GM19239 (cell line): ENCODE measurements at regions not wholly inside any gene's neighbourhood (a gene's known extent, or its start where the extent isn't known, plus 50 kb on each side); places are given as distances from the start of the nearest gene placed in this dataset.

Experiments
- DNase-seq: peaks from one replicate; pipeline ENCODE4 v3.0.0; 2011; ENCODE audit warnings: low spot score; ENCODE audit not compliant: insufficient read length
- FAIRE-seq: peaks from 2 replicates; lab custom pipeline; 2011; peaks lifted over from hg19 to GRCh38; lab: Jason Lieb, UNC

DNA sequence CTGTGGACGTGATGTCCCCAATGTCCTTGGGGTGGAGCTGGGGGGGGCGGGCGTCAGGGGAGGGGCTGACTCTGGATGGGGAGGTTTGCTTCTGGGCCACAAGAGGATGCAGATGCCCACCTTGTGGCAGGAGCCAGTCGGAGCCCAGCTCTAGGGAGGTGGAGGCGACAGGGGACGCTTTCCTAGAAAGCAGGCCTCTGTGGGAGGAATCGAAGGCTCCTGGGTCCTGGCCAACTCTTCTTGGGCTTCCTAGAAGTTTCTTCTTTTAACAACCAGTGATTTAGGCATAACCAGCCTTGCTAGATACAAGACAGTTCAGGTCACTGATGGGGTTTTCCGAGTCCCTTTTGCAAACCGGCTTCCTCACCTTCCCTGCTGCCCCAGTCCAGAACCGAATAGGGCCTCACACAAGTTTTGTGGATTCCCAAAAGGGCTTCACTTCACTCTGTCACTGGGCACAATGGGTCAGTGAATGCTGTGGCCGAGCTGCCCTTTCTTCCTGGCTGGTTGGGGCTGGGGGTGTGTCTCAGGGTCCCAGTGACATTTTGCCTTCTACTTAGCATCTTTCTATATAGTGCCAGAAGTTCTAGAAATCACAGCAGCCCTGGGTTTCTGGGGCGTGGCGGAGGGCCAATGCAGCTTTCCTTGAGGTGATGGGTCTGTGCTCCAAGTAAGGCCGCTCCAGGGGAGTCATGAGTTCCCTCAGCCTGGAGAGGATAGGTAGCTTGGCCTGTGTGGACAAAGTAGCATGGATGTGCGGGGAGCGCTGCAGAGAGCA, 78.4 kb upstream of the FOXP4 start:
- FAIRE-seq (no peak), DNase-seq (no peak)

DNA sequence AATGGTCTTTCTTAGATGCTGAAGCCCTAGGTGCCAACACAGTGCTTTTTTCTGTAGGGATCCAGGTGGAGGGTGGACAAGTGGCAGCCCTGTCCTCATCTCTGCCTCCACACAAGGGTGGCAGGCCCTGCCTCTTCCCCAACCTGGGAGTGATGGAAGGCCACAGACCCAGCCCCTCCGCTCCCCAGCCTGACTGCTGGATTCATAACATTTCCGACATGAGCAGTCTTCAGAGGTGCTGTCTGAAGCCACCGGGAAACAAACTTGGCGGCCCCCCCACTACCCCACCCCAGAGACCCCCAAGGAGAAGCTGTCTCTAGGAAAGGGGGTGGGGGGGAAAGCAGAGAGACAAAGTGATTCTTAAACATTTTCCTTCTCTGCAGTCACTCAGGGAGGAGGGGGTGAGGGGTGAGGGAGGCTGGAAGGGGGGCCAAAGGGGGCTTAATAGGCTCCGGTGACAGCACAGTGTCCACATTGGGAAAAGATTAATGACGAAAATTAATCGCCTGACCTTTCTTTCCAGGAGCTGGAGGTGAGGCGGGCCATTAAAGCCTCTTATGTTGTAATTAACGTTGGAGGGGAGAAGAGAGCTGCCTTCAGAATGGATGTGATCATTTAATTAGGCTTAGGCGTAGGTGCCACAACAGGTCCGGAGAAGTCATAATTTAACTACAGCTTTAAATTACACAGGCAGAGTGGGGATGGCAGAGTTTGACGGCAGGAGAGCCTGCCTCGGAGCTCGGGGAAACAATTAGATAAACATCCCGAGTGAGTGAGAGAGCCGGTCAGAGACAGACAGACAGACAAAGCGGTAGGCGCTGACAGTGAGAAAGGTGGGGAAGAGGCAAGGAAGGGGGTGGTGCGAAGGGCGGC, 76.8 kb upstream of the FOXP4 start:
- DNase-seq (no peak), FAIRE-seq (no peak)

DNA sequence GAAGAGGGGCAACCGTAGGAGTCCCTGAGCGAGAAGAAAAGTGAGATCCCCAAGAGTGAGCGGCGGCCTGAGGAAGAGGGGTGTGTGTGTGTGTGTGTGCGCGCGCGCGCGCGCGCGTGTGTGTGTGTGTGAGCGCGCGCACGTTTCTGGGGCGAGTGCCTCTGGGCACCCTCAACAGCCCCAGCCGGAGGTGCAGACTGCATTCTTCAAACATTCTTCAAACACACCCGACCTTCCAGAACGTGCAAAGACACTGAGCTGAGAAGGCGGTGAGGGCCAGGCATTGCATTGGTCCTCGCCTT, 76.2 kb upstream of the FOXP4 start:
- no peak for DNase-seq
- FAIRE-seq: no peak

DNA sequence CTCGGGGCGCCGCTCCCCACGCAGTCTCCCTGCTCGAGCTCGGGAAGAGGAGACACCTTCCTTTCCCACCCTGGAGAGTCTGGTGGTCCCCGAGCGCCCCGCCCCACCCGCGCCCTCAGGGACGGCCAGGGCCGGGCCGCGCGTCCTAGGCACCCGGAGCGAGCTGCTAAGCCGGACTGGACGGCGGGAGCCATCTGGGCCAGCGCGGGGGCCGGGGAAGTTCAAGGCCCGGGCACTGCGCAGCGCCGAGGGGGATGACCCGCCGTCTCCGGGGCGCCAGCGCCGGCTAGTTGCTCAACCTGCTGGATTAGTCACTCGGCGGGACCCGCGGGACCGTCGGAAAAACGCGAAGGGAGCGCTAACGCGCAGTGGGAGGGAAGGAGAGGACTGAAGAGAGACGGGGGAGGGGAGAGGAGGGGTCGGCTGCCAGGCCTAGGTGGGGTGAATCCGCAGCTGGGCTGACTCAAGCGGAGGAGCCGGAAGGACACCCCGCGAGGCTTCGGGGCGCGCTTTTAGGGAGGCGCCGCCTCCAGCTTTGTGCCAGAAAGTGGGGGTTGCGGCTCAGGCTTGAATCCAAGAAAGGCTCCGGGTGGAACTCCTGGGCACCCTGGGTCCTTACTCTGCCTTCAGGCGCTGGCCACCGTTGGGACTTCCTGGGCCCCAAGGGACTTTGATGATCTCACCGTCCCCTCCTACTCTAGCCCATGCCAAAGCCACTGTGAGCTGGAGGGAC, 75.7 kb upstream of the FOXP4 start:
- FAIRE-seq (no peak), DNase-seq (no peak)

DNA sequence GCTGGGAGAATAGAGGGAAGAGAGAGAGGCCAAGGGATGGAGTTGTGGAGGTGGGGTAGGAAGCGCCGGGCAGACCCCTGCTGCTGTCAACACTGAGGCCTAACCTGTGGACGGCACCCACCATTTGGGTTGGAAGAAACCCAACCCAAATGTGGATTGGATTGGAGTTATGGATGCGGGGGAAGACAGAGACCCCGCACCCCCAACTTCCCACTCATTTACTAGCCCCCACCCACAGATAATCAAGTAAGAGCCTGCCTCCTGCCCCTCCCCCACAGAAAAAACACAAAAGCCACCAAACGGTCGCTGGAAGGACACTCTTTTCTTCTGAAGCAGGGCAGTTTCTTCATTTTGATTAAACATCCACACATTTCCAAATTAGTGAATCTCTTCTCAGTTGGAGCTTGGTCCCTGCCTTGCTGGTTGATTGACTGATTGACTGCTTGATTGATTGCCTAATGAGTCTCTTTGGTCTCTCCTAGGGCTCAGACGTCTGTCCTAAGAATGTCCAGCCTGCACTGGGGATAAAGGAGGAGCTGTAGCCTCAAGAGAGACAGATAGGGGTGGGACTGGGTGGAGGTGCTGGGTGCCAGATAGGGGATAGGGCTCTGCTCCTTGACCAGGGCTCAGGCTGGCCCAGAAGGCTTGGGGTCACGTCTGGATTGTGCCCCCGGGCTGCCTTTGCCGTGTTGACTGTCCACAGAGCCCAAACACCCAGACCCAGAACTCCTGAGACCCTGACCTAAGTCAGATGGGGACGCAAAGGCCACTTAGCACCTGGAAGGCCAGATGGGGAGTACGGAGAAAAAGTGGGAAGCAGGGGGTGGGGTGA, 74.9 kb upstream of the FOXP4 start:
- DNase-seq (no peak), FAIRE-seq (no peak)

DNA sequence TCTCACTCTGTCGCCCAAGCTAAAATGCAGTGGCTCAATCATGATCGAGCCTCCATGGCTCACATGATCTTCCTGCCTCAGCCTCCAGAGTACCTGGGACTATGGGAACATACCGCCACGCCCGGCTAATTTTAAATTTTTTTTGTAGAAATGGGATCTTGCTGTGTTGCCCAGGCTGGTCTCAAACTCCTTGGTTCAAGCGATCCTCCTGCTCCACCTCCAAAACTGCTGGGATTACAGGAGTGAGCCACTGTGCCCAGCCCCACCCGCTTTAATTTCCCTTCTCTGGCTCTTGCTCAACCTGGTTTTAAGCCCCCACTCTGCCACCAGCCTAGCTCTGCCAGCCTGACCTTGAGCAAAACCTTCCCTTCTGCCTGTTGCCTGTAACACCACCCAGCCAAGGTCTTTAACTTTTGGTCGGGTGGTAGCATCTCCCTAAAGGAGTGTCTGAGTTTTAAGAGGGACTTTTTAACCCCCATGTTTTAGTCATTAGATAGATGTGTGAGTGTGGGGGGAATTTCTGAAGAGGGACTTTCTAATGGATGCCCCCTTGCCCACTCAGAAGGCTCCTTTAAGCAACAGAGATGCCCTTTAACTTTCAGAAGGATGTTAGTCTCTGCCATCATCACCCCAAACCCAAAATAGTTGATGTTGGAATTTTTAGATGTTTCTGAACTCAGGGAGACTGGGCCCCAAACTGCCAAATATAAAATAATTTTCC, 71.8 kb upstream of the FOXP4 start:
- DNase-seq (no peak), FAIRE-seq (no peak)

DNA sequence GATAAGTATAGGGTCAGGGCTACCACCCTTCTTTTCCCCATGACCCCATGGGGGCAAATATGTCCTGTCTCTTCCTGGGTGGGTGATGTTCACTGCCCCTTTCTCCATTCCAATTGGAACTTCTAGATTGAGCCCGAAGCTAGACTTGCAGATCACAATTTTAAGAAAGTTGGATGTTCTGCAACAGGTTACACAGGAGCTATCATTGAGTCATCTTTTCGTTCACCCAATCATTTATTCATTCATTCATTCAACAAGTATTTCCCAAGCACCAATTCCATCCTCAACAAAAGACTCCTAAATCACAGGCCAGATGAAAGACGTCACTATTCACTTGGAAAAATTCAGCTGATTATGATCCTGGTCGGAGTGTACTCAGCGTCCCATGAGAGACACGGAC, 71.0 kb upstream of the FOXP4 start:
- FAIRE-seq: no peak
- DNase-seq: no peak

DNA sequence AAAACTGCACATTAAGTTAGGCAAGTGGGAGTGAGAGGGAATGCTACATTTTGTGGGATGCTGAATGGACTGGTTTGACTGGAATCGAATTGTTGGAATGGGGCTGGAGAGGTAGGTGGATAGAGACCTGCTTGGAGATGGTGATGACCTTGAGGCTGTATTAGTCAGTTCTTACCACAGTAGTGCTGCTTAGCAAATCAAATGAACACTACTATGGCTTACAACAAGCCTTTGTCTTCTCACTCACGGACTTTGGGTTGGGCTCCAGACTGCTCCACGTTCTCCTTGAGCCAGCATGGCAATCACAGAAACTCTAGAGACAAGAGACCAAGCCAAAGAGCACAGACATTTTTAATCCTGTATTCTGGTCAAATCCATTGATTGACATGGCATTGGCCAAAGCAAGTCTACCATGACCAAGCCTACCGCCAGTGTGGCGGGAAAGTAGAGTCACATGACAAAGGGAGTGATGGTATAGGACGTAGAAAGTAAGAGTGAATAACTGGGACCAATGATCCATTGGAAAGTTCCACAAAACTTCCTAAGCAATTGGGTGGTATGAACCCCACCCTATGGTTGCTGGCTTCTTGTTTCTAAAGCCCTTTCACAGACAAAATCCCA, 70.3 kb upstream of the FOXP4 start:
- FAIRE-seq: no peak
- no peak for DNase-seq

DNA sequence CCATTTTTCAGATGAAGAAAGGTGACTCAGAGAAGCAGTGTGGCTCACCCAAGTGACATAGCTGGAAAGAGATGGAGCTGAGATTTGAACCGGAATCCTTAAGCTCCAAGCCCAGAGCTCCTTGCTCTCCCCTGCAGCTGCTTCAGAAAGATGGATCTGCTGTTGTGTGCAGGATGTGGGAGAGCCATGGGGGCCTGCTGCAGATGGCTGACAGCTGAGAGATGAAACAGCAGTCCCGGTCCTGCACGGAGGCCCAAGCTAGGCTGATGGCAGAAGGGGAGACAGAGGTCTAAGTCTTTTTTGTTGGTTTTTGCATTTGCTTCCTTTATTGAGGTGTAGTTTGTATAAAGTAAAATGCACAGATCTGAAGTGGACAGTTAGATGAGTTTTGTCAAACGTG, 69.8 kb upstream of the FOXP4 start:
- no peak for FAIRE-seq
- no peak for DNase-seq

DNA sequence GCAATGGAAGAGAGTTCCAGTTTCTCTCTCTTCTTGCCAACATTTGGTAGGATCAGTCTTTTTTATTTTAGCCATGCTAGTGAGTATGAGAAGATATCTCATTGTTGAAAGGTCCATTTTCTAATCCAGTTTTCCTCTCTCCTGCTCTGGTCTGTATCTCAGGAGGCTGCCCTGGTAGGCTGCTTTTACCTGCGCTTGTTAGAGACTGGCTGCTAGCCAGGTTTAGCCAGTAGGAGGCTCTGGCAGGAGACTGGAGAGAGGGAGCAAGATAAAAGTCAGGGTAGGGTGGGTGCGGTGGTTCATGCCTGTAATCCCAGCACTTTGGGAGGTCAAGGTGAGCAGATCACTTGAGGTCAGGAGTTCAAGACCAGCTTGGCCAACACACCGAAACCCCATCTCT, 68.6 kb upstream of the FOXP4 start:
- no peak for DNase-seq
- no peak for FAIRE-seq

DNA sequence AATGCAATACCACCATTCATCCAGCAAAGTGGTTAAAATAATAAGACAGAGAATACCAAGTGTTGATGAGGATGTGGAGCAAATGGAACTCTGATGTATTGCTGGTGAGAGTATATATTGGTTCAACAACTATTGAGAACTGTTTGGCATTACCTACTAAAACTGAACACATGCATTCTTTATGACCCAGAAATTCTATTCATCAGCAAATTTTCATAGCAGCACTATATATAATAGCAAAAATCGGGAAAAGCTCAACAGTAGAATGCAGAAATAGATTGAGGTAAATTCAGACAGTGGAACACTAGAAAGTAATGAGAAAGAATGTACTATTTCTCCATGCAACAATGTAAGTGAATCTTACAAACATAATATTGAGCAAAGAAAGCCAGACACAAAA, 62.2 kb upstream of the FOXP4 start:
- FAIRE-seq: no peak
- DNase-seq: no peak

DNA sequence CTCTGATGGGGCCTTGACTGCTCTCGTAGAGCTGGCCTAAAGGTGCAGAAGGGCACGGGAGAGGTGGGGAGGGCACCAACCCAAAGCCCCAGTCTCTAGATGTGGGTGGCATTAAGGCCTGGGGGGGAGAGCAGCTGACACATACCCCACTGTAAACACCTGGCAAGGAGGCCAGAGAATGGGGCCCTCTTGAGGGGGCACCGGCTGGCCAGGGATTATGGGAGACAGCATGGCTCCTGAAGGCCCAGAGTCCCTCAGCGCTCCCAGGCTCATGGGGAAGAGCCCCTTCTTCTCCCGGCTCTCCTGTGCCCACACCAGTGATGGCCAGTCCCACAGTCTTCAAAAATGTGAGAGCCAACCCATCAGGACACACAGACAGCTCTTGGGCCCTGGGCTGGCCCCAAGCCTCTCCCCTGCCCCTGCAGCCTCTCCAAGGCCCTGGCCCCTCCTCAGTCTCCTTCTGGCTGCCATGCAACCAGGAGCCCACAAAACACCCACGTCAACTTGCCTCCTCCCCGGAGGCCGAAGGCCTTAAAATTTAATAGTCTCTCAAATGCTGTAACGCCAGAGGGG, 58.2 kb upstream of the FOXP4 start:
- DNase-seq (no peak), FAIRE-seq (no peak)

DNA sequence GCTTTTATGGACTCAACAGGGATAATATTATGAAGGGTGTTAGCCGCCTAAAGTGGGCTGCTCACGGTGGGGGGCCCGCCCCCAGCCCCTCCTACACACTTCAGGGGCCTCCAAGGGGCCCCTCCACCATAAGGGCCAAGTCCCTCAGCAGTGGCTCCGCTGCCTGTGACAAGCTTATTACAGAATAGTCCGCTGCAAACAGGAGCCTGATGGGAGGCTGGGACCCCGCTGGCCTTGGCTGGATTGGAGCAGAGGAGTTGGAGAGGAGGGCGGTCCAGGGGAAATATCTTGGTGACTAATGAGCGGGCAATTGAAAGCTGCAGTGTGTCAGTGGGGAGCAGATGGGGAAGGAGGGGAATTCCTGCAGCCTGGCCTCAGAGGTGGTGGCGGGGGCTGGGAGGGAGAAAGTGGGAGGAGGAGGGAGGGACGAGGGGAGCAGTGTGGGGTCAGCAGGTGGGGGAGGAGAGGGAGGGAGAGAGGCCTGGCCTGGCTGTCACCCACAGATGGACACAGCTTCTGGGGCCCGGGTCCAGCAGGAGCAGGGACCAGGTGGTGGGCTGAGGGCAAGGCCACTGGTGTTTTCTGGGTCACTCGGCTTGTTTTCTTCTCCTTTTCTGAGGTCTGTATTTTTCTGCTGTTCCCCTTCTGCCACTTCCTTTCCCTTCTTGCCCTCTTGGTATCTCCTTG, 57.6 kb upstream of the FOXP4 start:
- no peak for DNase-seq
- no peak for FAIRE-seq

DNA sequence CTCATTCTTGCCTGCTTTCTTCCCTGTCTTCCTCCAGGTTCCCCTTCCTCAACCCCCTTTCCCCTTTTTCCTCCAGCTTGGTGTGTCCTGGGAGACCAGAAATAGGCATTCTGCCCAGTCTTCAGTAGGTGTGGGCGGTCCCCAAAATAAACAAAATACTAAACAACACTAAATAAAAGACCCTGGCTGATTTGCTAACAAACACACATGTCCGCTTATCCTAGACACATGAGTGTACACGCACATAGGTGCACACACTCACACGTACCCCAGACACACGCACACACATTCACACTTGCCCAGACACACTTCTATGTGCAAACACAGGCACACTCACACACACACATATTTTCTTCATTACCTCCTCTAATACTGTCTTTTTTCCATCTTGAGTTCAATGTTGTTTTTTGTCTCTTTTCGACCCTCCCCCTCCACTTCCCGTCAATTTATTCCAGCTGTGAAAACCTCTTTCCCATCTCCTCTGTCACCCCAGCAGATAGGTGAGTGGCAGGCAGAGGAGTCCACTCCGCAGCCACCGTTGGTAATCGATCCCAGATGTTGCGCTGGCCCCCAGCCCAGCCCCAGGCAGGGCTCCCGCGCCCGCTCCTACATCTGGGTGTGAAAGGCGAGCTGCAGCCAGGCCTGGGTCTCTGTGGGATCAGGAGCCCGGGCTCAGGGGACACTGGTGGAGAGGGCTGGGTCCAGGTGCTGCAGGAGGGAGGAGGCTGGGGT, 56.9 kb upstream of the FOXP4 start:
- DNase-seq (no peak), FAIRE-seq (no peak)

DNA sequence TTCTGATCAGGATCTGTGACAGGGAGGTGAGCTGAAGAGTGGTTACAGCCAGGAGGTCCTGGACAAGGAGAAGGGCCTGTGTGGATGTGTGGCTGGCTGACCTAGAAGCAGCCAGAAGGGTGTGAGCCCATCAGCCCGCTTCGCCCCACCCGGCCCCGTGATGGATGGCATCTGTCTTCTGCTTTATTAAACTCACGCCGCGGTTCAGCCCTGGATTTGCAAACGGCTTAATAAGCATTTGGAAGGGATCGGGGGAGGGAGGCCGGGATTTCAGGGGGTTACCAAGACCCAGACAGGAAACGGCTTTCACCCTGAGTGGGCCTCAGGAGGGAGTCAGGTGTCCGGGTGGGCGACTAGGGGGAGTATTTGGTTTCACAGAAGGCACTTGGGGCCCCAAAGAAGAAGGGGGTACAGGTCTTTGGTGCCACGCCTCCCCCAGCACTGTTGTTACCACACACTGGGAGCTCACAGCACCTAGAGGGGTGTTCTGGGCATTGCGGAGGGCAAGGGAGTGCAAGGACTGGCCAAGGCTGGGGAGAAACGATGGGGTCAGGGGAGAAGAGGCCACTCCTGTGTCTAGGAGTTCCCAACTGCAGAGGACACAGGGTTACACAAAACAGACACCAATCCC, 53.8 kb upstream of the FOXP4 start:
- no peak for FAIRE-seq
- DNase-seq: no peak

DNA sequence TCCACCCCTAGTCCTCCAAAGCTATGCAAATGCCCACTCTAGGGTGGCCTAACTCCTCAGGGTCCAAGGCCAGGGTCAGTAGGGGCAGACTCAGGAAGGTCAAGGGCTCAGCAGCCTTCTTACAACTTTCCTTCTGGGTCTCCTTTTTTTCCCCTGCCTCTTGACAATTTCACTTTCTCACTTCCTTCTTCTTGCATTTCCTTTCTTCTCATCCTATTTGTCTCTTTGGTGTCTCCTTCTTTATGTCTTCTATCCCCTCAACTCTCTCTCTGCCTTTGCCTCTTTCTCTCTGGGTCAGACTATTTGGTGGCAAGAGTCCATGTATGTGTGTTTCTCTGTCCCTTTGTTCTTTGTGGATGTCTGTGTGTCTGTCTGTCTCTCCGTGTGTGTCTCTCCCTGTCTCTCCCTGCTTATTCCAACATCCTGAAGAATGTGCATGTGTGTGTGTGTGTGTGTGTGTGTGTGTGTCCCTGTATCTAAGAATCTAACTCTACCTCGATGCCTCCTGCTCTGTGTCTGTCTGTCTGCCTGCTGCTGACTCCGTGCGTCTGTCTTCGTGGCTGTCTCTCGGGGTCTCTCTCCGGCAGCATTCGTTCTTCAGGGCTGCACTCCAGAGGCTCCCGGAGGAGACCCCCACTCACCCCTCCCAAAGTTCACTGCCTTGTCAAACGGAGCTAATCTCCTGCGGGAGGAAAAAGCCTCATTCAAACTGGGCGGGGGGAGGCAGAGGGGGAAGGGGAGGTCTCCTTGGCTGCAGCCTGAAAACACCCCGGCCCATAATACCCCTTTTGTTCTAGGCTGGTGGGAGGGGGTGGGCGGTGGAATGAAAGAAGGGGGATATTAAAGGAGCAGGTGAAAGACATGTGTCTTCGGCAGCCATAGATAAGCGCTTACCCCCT, 51.7 kb upstream of the FOXP4 start:
- no peak for FAIRE-seq
- no peak for DNase-seq
